NCI-H1417 treated with DMSO at 0.1 percent for 48 hours (cell line): ENCODE measurements at regions not wholly inside any gene's neighbourhood (a gene's known extent, or its start where the extent isn't known, plus 50 kb on each side); places are given as distances from the start of the nearest gene placed in this dataset.
"Not testable (repeated sequence)": the region's sequence is repeated elsewhere in the genome, so short reads cannot be mapped to it uniquely, and the experiment has no call there.

Source experiments
- DNase-seq: peaks from one replicate; lab custom pipeline; 2025; lab: John Stamatoyannopoulos, UW

DNA sequence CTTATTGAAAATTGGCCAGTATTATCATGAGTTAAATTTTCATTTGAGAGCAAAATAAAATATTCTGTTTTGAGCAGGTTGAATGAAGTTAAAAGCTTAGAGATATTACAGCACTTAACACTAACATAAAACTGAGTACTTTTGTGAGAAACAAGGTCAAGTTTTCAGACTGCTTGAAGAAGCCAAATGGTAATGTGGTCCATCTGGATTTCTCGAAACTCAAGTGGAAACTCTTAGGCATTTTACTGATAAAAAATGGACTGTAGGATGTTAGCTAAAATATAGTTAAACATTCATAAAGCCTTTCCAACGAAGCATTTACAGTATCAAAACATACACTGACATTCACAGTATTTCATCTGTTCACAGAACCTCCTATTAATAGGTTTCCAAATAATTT is 528.1 kb upstream of the SEMA3D start:
- no peak for DNase-seq

GRCh38 chr7:85714043-85714578 is 527.3 kb upstream of the SEMA3D start:
- no peak for DNase-seq

DNA sequence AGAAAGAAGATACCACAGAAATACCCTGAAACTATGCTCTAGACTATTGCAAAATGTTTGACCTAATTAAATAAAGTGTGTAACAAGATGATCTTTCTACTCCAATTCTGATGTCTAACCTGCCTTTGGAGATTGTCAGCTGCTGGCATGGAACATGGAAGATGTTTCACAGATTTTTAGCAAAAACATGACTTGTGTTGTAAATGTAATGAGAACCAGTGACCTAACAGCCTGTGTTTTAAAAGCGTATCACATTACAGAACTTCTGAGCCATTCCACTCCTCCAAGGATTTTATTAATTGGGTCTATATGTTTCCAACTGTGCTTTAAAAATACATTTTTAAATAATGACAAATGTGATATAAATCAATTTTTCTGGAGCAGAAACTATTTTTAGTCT is 526.3 kb upstream of the SEMA3D start:
- DNase-seq = no peak

- DNase-seq = no peak
Observed at GRCh38 chr7:85711894-85712293, 525.0 kb upstream of the SEMA3D start.

GRCh38 chr7:85710960-85711359 is 524.1 kb upstream of the SEMA3D start:
- DNase-seq = no peak

GRCh38 chr7:85708221-85708620 is 521.4 kb upstream of the SEMA3D start:
- no peak for DNase-seq

GRCh38 chr7:85705076-85705475 is 518.2 kb upstream of the SEMA3D start:
- DNase-seq = no peak

DNA sequence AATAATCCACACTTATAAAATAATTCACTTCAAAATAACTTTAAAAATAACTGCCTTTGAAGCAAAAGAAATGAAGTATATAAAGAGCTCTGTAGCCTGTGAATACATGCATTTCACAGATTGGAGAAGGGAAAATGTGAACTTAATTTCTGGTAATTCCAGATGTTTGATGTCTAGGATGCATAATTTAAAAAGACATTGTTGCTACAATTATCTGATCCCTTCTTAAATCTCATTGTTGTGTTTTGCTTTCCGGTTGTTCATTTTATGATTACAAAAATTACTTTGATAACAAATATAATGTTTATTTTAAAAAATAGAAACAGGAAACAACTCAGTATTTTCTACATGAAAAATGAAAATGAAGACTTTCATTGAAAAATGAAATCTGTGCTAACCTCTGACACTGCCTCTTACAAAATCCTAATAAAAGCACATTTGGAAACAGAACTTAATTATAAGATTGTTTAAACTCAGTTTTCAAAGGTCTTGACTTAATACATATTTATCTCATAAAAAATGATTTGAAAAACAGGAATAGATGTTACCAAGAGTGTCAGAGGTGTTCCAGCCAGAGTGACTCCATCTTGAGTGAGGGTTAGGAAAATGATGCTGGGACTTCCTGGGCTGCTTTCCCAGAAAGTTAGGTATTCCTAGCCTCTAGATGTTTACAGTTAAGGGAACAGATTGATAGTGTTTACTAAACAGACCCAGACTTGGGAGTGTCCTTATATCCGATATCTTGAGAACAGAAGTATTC is 516.6 kb upstream of the SEMA3D start:
- no peak for DNase-seq

- DNase-seq = no peak
Observed at GRCh38 chr7:85702348-85702747, 515.5 kb upstream of the SEMA3D start.

GRCh38 chr7:85699482-85699881 is 512.6 kb upstream of the SEMA3D start:
- no peak for DNase-seq

DNA sequence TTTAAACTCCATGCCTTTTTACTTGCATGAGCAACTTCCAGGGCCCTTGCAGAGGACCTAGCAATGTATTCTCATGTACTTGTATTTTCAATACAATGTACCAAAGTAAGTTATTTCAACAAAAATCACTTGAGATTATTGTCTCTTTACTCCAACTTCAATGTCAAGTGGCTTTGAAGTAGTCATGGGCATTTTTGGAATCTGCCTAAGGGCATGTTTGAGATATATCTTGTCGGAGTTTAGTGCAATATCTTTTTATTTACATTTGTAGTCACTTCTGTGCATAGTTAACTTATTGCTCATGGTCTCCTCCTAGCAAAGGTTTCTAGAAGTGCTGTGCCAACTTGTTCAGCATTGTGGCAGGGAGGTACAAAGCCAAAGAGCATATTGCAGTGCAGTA is 508.7 kb upstream of the SEMA3D start:
- DNase-seq = no peak

DNA sequence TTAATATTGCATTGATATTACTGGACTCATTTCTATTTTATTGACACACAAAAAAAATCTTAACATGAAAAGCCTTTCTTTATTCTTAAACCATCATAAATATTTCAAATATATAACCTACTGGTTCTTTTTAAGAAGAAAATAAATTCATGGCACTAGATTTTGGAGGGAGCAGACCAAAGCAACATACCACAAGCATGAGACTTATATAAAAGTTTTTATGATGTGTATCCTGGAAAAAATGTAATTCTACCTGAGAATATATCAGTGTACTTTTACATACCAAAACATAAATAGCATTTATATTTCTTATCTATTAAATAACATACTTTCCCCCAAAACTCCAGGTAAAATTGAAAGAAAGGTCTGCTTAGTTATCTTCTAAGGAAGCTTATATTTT is 508.2 kb upstream of the SEMA3D start:
- DNase-seq = no peak

DNA sequence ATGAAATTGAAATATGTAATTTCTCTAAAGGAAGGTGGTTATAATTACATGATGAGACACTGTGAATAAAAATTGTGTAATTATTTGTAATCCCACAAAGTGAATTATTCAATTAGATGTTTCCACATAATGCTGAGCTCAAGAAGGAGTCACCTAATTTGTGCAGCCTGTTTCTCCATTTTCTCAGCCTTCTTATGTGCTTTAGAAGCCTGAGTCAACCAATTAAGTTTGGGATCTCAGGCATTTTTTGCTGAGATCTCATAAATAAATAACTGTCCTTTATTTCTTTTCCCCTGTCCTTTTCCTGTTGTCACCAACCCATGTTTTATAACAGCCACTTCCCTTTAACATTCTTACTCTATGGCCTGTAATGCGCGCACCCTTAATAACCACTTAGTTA is 506.5 kb upstream of the SEMA3D start:
- DNase-seq = no peak

DNA sequence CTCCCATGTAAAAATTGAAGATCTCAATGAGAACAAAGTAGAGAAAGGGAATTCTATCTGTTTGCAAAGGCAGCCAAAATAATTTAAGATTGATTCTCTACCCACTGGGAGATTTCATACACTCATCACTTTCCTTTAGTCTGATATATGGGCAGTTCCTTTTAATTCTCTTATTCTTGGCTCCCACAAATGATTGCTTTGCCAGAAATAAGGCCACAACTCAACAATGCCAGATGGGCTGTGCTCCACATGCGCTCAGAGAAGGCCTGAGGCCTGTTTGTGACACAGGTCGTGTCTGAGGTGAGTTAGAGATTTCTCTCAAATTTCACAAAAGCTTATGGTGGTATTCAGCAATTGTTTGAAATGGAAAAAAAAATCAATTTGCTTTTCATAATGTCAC is 501.9 kb upstream of the SEMA3D start:
- no peak for DNase-seq

DNA sequence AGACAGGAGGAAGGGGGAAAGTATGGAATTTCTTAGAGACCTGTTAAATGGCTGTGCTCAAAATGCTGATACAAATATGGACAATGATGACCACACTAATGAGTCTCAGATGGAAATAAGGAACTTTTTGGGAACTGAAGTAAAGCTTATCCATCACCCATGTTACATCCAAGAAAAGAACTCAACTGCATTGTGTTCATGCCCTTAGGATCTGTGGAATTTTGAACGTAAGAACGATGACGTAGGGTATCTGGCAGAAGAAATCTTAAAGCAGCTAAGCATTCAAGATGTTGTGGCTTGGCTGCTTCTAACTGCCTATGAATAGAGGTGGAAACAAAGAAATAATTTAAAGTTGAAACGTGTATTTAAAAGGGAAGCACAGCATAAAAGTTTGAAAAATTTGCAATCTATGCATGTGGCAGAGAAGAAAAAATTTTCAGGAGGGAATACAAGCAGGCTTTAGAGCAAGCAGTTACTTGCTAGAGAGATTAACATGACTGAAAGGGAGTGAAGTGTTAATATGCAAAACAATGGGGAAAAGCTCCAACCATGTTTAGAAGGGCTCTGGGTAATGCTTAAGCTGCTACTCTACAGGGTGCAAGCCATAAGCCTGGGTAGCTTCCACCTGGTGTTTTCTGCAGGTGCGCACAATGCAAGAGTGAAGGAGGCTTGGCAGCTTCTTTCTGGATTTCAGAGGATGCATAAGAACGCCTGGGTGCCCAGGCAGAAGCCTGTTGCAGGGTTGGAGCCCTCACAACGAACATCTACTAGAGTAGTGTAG is 499.7 kb upstream of the SEMA3D start:
- DNase-seq = no peak

DNA sequence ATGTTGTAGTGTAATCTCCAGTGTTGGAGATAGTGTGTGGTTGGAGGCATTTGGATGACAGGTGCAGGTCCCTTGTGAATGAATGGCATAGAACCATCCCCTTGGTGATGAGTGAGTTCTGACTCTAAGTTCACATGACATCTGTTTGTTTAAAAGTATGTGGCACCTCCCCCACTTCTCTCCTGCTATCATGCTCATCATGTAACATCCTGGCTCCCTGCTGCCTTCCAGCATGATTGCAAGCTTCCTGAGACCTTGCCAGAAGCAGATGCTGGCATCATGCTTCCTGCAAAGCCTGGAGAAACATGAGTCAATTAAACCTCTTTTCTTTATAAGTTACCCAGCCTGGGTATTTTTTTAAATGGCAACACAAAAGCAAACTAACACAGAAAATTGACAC is 499.0 kb upstream of the SEMA3D start:
- no peak for DNase-seq

- no peak for DNase-seq
Observed at GRCh38 chr7:85682833-85683620, 496.2 kb upstream of the SEMA3D start.

DNA sequence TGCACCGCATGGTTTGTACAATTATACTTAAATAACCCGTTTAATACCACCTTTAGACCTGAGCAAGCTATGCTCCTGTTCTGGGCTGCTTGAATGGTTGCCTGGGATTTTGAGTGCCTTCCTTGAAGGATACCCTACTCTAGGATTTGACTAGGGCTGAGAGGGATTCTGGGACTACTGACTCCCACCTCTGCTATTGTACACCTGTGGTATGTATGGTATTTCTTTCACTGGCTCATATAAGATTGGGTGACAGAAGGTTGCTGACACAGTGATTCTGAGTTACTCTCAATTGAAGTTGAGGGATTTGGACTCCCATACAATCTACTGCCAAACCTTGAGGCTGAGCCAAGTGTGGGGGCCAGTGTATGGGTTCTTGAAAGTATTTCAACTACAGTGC is 494.4 kb upstream of the SEMA3D start:
- DNase-seq = no peak

- DNase-seq = not testable (repeated sequence)
Observed at GRCh38 chr7:85675093-85675492, 488.2 kb upstream of the SEMA3D start.

- no peak for DNase-seq
Observed at GRCh38 chr7:85673876-85674275, 487.0 kb upstream of the SEMA3D start.

GRCh38 chr7:85669225-85669624 is 482.4 kb upstream of the SEMA3D start:
- DNase-seq = no peak

GRCh38 chr7:85664341-85664740 is 477.5 kb upstream of the SEMA3D start:
- no peak for DNase-seq

DNA sequence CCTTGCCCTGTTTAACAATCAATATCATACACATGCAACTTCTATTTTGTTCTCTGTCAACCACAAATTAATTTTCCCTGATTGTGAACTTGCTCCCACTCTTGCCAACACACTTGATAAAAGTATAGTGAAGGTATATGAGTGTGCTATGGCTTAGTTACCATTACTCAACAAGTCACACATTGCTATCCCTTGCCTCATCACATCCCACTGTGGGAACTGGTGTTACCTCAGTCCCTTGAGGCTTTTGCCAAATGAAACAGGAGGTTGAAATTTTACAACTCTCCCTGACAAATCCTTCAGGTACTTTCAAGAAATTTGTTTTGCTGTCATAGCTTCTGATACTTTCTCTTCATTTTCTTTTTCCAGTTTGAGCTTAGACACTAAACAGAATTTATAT is 472.5 kb upstream of the SEMA3D start:
- no peak for DNase-seq
